NCI-H510A (cell line): ENCODE measurements at regions not wholly inside any gene's neighbourhood (a gene's known extent, or its start where the extent isn't known, plus 50 kb on each side); places are given as distances from the start of the nearest gene placed in this dataset.

Source experiments
- DNase-seq: peaks from one replicate; lab custom pipeline; 2025; lab: John Stamatoyannopoulos, UW

DNA sequence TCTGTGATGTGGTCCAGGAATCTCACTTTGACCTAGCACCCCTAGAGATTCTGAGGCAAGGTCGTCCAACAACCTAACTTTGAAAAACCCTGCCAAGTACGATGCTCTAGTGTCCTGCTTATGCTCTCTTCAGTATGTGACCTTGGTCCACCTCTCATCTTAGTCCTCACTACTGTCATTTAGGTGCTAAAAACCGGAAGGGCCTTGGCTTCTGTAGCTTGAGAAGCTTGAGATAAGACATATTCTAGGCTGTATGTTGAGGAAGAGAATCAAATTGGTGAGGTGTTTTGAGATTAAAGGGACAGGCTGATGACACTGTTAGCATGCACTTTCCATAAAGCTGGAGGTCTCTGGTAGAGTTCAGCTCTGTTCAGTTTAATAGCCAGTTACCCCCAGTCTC, 57.0 kb upstream of the MTPN start:
- DNase-seq, result no peak

DNA sequence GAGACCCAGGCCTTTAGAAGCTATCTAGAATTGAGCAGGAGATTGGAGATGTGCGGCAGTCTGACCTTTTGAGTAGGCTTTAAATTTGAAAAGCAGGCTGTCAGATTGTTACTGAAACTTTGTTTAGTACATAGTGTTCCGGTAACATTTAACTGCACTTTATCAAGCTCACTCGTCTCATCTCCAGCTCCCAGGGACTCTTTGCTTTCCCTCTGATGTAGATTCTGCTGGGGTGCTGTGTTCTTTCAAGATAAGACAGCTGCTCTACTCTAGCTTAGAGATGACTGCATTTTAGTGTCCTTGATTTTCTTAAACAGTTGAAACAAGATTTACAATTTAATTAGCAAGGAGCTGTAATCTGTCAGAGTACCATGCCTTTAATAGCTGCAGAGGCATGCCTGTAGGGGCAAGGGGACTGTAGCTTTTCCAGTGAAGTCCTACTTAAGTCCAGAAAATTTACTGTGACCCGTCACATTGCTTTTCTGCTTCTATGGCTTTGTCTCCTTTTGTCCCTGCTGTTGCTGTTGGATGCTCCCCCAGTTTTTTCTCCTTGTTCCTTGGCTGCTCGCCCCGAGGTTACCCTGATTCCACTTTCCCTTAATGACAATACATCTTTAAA, 56.4 kb upstream of the MTPN start:
- DNase-seq, result no peak

DNA sequence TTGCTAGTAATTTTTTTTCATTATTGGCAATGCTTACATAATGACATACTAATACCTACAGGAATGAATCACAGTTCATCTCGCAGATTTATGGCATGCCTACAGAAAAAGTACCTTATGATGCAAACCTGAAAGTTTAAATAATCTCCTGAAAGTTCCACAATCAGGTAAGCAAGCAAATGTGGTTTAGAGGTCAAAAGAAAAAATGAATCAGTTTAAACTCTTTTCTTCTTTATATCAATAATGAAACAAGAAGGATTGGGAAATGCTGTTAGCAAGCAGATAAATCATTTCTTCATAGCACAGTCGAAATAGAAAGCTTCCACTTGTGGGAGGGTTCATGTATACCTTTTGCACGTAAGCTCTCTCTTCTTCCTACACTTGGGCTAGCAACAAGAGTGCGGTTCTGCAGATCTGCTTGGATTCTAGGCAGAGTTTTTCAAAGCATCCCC, 53.7 kb upstream of the MTPN start:
- DNase-seq, result no peak

DNA sequence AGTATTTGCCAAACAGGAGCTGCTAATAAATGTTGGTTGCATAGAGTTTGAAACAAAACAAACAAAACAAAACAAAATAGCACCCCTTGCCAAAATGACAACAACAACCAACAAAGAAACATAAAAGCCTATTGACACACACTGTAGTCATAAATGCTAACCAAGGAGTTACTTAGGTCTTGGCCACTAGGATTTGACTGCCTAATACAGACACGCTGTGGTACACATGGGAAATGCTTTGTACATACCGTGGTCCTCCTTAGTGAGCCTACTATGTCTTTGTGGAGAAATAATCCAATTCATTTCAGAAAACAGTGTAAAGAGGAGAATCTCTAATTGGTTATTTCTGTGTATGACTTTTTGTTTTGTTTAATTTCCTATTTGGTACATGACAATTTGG, 53.2 kb upstream of the MTPN start:
- DNase-seq, result no peak

DNA sequence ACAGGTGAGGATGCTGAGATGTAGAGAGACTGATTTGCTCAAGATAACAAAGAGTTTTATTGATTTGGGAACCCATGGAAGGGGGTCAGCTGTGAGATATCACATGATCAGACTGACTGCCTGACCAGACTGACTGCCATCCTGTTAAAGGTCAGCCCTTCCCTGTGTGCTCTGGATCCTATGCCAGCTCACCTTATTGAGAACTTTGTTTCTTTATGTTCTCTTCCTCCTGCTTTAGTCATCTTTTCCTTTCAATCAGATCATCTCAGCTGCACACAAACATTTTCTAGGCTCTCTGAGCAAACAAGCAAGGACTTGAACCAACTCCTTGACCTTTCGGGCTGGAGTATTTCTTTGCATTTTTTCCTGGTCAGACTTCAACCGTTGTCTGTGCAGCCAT, 50.0 kb upstream of the MTPN start:
- DNase-seq, result no peak
